Brain microvascular endothelial cell (primary cell): ENCODE measurements at regions not wholly inside any gene's neighbourhood (a gene's known extent, or its start where the extent isn't known, plus 50 kb on each side); places are given as distances from the start of the nearest gene placed in this dataset.
A peak's percentile ranks its signal among the peaks of the same experiment; 100 is the strongest.

Experiments
- DNase-seq: peaks from one replicate; pipeline ENCODE4 v3.0.0-alpha.2; 2020
- H3K27ac ChIP-seq: fragments of 250-450 bp; sonication (Bioruptor Pico); 2 replicates; pipeline ENCODE4 v1.5.1; 2020; ENCODE audit warnings: mild to moderate bottlenecking, moderate library complexity
- H3K27me3 ChIP-seq: fragments of 250-450 bp; sonication (Bioruptor Pico); replicated peaks from 2 replicates; pipeline ENCODE4 v1.5.1; 2020; ENCODE audit warnings: mild to moderate bottlenecking
- H3K36me3 ChIP-seq: fragments of 250-450 bp; sonication (Bioruptor Pico); replicated peaks from 2 replicates; pipeline ENCODE4 v1.5.1; 2020; ENCODE audit warnings: mild to moderate bottlenecking
- H3K4me3 ChIP-seq: 2 replicates; pipeline ENCODE4 v1.5.1; 2011; ENCODE audit warnings: low read depth, mild to moderate bottlenecking, control low read depth, low read length, moderate library complexity
- in situ Hi-C: cut with HindIII; loops from 2 replicates; pipeline ENCODE4 v1.10.0; 2017; ENCODE audit warnings: low sequenced_read_pairs, low pct_ligation_motif_present
- TF ChIP-seq, protein P1 (sequence below): IDR thresholded peaks from 2 replicates; pipeline ENCODE4 v1.5.1; 2011; ENCODE audit warnings: low read depth, mild to moderate bottlenecking, moderate library complexity, low read length, control low read depth, inconsistent platforms; ENCODE audit errors: missing control alignments

DNA sequence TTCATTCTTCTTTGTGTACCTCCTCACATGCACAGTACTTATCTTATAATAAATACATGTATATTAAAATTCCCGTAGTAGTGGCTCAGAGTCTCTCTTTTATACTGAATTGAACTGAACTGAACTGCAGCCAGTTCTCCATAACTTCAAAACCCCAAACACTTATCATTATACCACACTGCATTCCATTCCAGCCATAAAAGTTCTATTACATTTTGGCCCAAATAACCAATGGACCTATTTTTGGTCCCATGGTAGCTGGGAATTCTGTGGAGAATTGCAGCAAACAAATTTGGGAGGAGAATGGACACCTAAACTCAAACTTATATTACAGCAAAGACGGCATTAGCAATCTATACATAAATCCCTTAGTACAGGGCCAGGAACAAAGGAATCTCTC is 86.6 kb upstream of the C1orf87 start:
- no peak overlapping the region for H3K4me3 ChIP-seq
- no peak overlapping the region for H3K27ac ChIP-seq
- DNase-seq, result peak; percentile 5
- H3K36me3 ChIP-seq, result no peaks in the 10 kb centered on the region
- TF ChIP-seq, protein P1, sequence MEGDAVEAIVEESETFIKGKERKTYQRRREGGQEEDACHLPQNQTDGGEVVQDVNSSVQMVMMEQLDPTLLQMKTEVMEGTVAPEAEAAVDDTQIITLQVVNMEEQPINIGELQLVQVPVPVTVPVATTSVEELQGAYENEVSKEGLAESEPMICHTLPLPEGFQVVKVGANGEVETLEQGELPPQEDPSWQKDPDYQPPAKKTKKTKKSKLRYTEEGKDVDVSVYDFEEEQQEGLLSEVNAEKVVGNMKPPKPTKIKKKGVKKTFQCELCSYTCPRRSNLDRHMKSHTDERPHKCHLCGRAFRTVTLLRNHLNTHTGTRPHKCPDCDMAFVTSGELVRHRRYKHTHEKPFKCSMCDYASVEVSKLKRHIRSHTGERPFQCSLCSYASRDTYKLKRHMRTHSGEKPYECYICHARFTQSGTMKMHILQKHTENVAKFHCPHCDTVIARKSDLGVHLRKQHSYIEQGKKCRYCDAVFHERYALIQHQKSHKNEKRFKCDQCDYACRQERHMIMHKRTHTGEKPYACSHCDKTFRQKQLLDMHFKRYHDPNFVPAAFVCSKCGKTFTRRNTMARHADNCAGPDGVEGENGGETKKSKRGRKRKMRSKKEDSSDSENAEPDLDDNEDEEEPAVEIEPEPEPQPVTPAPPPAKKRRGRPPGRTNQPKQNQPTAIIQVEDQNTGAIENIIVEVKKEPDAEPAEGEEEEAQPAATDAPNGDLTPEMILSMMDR, result no peak
- H3K27me3 ChIP-seq, result no peaks in the 10 kb centered on the region
- in situ Hi-C loops, result no loop called here

DNA sequence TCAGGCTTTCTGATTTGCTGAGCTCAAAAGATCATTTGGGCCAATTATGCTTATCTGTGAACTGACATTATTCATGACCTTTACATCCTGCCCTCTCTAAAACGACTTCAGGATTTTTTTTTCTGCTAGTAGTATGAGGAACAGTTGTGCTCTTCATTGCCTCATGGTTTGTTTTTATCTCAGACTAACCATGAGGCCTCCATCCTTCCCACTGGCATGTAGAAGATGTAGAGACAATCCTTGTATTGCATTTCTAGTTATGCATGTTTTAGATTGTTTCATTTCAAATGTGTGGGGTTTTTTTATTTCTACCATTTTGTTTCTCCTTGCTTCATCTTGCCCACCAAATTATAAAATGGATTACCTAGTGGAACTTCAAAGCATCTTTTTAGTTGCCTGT is 82.8 kb upstream of the C1orf87 start:
- Histone ChIP-seq H3K36me3 (no peaks in the 10 kb centered on the region), H3K27me3 (no peaks in the 10 kb centered on the region), H3K27ac (no peak overlapping the region), H3K4me3 (no peak overlapping the region)
- DNase-seq, result no peak
- TF ChIP-seq, protein P1, result no peak
- in situ Hi-C loops, result no loop called here

DNA sequence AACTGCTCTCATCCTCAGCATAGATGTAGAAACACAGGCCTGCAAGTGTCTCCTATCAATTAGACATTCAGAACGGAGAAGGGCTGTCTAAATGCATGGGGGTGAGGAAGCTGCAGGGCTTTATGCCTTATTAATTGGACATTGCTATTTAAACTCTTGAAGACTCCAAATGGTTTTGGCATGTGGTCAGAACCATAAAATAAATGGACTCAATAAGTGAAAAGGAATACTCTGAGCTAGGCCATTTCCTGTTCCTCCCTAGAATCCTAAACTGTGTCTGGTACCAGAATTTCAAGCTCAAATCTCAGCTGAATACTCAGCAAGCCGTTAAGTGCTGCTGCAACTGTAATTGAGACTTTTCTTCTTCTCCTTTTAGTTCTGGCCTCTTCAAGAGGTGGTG is 80.4 kb upstream of the C1orf87 start:
- Histone ChIP-seq H3K27ac (no peak overlapping the region), H3K27me3 (no peaks in the 10 kb centered on the region), H3K4me3 (no peak overlapping the region), H3K36me3 (no peaks in the 10 kb centered on the region)
- no peak for DNase-seq
- in situ Hi-C loops, result no loop called here
- TF ChIP-seq, protein P1, result no peak

DNA sequence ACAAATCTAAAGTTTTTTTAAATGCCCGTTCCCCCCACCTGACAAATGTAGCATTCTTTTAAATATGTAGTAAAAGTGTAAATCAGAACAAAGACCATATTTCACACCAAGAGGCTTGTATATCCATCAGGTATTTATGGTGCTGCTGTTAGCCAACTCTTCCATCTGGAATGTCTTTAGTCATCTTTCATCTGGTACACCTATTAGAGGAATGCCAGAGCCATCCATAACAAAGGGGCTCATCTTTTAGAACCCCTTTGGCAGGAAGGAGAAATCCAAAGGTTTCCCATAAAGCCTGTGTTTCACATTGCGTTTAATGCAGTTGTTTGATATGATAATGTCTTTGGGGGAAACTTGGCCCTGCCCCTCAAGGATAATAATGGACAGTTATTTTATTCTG is 79.3 kb upstream of the C1orf87 start:
- in situ Hi-C loops, result no loop called here
- no peak overlapping the region for H3K4me3 ChIP-seq
- H3K27ac ChIP-seq, result no peak overlapping the region
- no peaks in the 10 kb centered on the region for H3K27me3 ChIP-seq
- TF ChIP-seq, protein P1, result no peak
- DNase-seq, result no peak
- no peaks in the 10 kb centered on the region for H3K36me3 ChIP-seq

DNA sequence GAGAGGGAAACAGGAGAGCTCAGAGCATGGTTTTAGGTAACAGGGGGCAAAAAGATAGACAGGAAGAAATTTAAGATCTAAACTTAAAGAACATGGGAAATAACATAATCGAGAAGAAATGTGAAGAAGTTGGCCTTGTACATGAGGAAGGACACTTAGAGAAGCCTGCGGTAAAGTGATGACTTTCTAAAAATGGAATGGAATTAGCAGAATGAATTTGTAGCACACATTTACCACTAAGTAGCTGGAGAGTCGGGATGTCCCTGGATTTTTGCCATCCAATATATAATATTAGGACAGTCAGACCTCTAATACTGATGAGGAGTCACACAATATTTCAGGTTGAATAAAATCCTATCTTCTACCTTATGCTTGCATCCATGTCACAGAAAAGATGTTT is 77.7 kb upstream of the C1orf87 start:
- H3K4me3 ChIP-seq, result no peak overlapping the region
- TF ChIP-seq, protein P1, result no peak
- H3K27me3 ChIP-seq, result no peaks in the 10 kb centered on the region

DNA sequence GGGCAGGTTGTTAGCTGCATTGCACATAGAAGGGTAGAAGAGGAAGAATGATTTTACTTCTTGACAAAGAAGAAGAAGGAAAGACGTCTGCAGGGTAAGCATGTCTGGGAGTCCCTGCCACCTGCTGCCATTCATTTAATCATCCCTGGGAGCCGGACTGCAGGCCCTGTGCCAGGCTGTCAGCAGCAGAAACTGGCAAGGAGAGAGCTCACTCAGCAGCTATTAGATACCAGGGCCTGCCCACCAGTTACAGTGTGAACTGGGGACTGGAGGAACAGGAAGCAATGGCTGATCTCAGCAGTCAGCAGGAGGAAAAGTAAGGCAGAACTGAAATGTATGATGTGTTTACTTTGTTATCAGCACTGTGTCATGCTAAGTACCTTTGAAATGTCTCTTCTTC is 75.7 kb upstream of the C1orf87 start:
- Histone ChIP-seq H3K4me3 (no peak overlapping the region), H3K27ac (no peak overlapping the region), H3K27me3 (no peaks in the 10 kb centered on the region), H3K36me3 (no peaks in the 10 kb centered on the region)
- TF ChIP-seq, protein P1, result no peak
- DNase-seq, result no peak
- in situ Hi-C loops, result no loop called here

More for the DNA sequence above, 77.7 kb upstream of the C1orf87 start:
- in situ Hi-C loops, result no loop called here
- Histone ChIP-seq H3K27ac (no peak overlapping the region), H3K36me3 (no peaks in the 10 kb centered on the region)
- DNase-seq, result no peak
